Hematopoietic multipotent progenitor cell treated with erythropoietin and hydrocortisone succinate and interleukin-3 and kit ligand, for 15 days (in vitro differentiated cells): ENCODE measurements at regions not wholly inside any gene's neighbourhood (a gene's known extent, or its start where the extent isn't known, plus 50 kb on each side); places are given as distances from the start of the nearest gene placed in this dataset.
"Not testable (repeated sequence)": the region's sequence is repeated elsewhere in the genome, so short reads cannot be mapped to it uniquely, and the experiment has no call there.

ENCODE experiments used
- DNase-seq: peaks from one replicate; pipeline ENCODE4 v3.0.0-alpha.2; 2015; ENCODE audit warnings: low spot score

GRCh38 chr4:86481440-86481839, 112.7 kb upstream of the PTPN13 start:
- DNase-seq = no peak

- no peak for DNase-seq
Observed at GRCh38 chr4:86482306-86483172, 111.6 kb upstream of the PTPN13 start.

DNA sequence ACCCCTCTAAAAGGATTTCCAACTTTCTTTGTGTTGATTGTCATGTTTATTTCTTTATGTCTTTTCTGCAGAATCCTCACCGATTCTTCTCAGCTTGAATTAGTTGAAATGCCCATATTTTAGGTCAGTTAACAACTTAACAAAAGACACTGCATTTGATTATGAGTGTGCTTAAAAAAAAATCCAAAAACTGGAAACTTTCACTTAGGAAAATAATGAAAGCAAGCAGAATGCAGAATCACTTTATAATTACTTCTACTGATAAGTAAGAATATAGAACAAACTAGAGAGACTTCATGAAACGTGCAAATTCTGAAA, 111.0 kb upstream of the PTPN13 start:
- no peak for DNase-seq

DNA sequence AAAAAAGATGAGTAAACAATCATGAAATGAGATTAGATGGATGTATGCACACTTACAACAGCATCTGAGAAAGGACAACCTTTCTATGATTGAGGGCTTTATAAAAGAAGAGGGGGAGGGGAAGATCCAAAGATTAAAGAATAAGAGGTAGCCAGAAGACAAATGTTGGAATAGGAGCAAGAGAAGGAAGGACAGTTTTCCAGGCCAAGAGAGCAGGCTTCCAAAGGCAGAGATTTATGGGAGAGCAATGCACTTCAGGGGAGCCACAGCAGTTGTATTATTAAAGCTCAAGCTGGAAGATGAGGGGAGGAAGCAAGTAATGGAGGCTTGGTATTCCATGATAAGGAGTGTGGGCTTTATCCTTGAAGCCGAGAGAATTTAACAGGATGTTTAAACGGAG, 110.3 kb upstream of the PTPN13 start:
- no peak for DNase-seq

GRCh38 chr4:86484241-86484640, 109.9 kb upstream of the PTPN13 start:
- no peak for DNase-seq

- DNase-seq = no peak
Observed at GRCh38 chr4:86487738-86488348, 106.3 kb upstream of the PTPN13 start.

DNA sequence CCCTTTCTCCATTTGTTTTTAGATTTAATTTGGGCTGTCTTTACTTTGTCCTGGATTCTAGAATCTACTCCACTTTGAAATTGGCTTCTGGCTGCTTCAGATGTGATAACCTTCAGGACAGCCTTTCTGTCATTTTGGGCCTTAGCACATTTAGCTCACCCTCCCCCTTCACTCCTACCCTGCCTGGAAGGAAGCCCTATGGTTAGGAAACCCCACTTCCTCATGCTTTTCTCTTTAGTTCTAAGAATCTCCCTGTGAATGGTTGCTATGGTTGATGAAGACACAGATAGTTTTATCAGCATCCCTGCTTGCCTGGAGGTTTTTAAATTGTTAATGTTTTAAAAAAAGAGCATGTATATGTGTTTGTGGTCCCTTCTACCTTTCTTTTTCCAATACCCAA, 100.7 kb upstream of the PTPN13 start:
- no peak for DNase-seq

- DNase-seq = peak; percentile 48
Observed at GRCh38 chr4:86496094-86497080, 97.7 kb upstream of the PTPN13 start.

GRCh38 chr4:86497131-86497530, 97.0 kb upstream of the PTPN13 start:
- no peak for DNase-seq

DNA sequence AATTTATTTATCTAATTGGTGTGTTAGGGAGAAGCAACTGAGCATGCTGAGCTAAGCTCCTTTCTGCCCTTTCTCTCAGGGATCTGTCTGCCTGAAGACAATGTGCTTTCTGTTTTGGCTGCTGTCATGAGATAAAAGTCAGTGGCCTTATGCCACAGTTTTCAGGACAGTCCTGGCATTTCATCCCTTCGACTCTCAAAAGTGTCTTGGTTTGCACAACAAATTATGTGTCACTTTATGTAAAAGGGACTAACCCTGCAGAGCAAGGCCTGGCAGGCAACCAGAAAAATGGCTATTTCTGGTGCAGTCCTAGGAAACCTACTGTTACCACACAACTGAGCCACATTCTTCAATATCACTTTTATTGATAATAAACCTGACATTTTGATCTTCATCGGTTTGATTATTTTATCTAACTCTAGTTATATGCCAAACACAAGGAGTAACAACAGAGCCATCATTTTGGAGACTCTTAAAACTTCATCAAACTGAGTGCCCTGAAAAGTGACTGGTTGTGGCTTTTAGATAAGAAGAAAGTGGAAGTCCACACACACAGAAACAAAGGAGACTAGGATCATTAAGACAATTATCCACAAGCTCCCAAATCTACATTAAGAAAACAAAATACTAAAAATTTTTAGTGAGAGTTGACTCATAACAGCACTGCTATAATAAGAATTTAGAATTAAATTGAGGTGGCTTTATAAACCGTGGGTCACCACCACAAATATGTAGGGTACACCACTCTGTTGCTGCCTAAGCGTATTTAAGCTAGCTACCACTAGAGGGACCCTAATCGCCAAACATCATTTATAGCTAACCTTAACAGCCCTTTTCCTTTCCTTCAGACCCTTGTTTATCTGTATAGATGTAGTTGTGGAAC, 95.9 kb upstream of the PTPN13 start:
- DNase-seq = peak; percentile 52

DNA sequence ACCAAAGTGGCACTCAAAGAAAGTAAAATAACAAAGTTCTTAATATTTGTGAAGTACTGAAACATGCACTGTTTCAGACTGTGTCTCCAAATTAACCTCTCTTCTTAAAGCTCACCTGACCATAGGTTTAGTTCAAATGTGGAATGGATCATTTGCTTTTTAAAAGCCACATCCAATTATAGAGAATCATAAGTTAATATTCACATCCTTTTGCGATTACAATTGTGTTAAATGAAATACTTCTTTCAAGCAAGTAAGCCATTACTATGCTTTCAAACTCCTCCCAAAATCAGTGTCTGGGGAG, 95.3 kb upstream of the PTPN13 start:
- DNase-seq = no peak

GRCh38 chr4:86500527-86500926, 93.6 kb upstream of the PTPN13 start:
- no peak for DNase-seq

GRCh38 chr4:86502081-86502480, 92.0 kb upstream of the PTPN13 start:
- DNase-seq = no peak

GRCh38 chr4:86506591-86506990, 87.5 kb upstream of the PTPN13 start:
- DNase-seq = no peak

DNA sequence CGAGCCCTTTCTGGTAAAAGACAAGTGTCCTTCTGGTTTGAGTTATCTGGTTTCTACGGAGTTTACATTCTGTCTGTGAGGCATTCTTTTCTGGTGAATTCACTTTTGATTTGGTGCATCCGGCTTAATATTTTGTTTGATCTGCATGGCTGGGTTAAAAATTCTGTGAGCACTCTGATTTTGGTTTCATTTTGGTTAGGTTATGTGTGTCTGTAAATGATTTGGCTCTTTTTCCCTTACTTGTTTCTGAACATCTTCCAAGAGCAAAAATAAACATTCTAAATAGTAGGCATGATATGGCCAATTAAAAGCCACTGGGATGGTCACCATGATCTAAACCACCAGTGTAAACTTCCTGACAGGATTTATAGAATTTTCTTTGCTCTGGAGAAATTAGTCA, 85.7 kb upstream of the PTPN13 start:
- no peak for DNase-seq

DNA sequence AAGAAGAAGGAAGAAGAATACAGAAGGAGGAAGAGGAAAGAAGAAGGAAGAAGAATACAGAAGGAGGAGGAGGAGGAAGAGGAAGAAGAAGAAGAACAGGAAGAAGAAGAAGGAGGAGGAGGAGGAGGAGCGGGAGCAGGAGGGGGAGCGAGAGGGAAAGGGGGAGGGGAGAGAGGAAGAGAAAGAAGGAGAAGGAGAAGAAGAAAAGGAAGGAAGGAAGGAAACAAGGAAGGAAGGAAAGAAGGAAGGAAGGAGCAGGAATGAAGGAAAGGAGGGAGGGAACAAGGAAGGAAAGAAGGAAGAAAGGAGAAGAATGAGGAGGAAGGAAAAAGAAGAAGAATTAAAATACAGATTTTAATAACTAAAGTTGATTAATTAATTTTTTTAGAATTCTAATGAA, 82.5 kb upstream of the PTPN13 start:
- DNase-seq = no peak

DNA sequence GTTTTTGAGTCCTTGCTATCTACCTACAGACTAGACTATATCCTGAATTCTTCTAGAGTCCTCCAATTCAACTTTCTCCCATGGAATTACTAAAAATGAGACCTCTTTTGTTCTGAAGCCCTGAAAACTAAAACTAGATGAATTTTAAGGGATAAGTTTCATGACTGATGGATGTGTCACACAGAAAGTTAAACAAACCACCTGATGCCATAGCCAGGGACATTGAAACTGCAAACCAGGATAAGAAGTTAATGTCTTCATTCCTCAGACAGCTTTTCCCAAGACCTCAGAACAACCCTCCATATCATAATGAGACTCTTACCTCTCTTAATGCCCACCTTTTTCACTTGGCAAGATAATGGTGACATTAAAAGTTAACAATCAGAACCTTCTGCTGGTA, 81.5 kb upstream of the PTPN13 start:
- no peak for DNase-seq

DNA sequence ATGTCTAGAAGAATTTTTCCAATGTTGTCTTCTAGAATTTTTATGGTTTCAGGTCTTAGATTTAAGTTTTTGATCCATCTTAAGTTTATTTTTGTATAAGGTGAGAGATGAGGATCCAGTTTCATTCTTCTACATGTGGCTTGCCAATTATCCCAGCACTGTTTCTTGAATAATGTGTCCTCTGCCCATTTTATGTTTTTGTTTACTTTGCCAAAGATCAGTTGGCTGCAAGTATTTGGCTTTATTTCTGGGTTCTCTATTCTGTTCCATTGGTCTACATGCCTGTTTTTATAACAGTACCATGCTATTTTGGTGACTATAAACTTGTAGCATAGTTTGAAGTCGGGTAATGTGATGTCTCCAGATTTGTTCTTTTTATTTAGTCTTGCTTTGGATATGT, 78.2 kb upstream of the PTPN13 start:
- DNase-seq = not testable (repeated sequence)

- no peak for DNase-seq
Observed at GRCh38 chr4:86521373-86521969, 72.6 kb upstream of the PTPN13 start.

DNA sequence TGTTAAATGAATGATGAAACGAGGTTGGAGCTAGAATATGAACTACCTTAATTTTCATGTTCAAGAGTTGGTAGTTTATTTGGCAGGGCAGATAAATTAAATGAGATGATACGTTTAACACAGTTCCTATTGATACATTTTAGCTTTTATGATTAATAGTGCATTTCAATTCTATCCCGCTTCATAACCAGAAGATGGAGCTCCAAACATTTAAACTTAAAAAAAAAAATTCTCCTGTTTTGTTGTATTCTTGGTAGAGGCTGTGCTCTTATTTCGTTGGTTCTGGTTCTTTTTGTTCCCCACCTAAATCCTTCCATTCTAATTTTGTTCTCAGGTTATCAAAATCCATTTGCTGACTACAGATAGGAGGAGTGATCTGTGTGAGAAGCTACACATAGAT, 71.8 kb upstream of the PTPN13 start:
- no peak for DNase-seq

GRCh38 chr4:86523333-86523732, 70.8 kb upstream of the PTPN13 start:
- DNase-seq = no peak
